ENCODE measurements at regions not wholly inside any gene's neighbourhood (a gene's known extent, or its start where the extent isn't known, plus 50 kb on each side); places are given as distances from the start of the nearest gene placed in this dataset.

GRCh38 chr11:109138196-109138595 is 283.8 kb upstream of the C11orf87 start:
- no peak overlapping the region for H3K4me3 ChIP-seq (ENCODE audit: low read depth, low read length)
- DNase-seq (ENCODE audit: low read depth) = peak; percentile 79
- H3K36me3 ChIP-seq (ENCODE audit: control insufficient read depth, insufficient read depth, low read length) = no peaks in the 10 kb centered on the region
- H3K27me3 ChIP-seq (ENCODE audit: control insufficient read depth, insufficient read depth, low read length) = no peaks in the 10 kb centered on the region
- no peak for FAIRE-seq
- TF ChIP-seq, protein P1, sequence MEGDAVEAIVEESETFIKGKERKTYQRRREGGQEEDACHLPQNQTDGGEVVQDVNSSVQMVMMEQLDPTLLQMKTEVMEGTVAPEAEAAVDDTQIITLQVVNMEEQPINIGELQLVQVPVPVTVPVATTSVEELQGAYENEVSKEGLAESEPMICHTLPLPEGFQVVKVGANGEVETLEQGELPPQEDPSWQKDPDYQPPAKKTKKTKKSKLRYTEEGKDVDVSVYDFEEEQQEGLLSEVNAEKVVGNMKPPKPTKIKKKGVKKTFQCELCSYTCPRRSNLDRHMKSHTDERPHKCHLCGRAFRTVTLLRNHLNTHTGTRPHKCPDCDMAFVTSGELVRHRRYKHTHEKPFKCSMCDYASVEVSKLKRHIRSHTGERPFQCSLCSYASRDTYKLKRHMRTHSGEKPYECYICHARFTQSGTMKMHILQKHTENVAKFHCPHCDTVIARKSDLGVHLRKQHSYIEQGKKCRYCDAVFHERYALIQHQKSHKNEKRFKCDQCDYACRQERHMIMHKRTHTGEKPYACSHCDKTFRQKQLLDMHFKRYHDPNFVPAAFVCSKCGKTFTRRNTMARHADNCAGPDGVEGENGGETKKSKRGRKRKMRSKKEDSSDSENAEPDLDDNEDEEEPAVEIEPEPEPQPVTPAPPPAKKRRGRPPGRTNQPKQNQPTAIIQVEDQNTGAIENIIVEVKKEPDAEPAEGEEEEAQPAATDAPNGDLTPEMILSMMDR (IDR thresholded peaks at IDR 0.05; ENCODE audit: insufficient read depth, low read length, severe bottlenecking) = no peak

DNA sequence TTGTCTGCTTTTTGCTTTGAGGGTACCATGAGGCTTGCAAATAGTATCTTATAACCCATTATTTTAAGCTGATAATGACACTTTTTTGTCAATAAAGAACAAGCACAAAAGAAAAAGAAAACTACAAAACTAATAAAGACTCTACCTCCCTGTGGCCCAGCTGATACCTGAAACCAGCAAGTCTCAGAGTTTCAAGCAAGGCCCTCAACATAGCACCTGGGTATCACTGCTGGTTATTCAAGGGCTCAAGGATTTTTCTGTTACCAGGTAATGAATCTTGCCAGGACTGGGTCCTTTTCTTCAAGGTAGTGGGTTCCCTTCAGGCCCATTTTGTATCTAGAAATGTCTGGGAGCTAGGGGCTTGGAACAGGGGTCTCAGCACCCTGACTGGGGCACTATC is 281.6 kb upstream of the C11orf87 start:
- H3K36me3 ChIP-seq (ENCODE audit: control insufficient read depth, insufficient read depth, low read length) = no peaks in the 10 kb centered on the region
- no peaks in the 10 kb centered on the region for H3K27me3 ChIP-seq (ENCODE audit: control insufficient read depth, insufficient read depth, low read length)
- FAIRE-seq (no peak), DNase-seq (ENCODE audit: low read depth) (no peak)
- no peak overlapping the region for H3K4me3 ChIP-seq (ENCODE audit: low read depth, low read length)
- TF ChIP-seq, protein P1 (IDR thresholded peaks at IDR 0.05; ENCODE audit: insufficient read depth, low read length, severe bottlenecking) = no peak

GRCh38 chr11:109140857-109141515 is 281.0 kb upstream of the C11orf87 start:
- Histone ChIP-seq H3K36me3 (ENCODE audit: control insufficient read depth, insufficient read depth, low read length) (no peaks in the 10 kb centered on the region), H3K27me3 (ENCODE audit: control insufficient read depth, insufficient read depth, low read length) (no peaks in the 10 kb centered on the region), H3K4me3 (ENCODE audit: low read depth, low read length) (no peak overlapping the region)
- DNase-seq (ENCODE audit: low read depth) (no peak), FAIRE-seq (peak; percentile 64)
- TF ChIP-seq, protein P1 (IDR thresholded peaks at IDR 0.05; ENCODE audit: insufficient read depth, low read length, severe bottlenecking) = no peak

DNA sequence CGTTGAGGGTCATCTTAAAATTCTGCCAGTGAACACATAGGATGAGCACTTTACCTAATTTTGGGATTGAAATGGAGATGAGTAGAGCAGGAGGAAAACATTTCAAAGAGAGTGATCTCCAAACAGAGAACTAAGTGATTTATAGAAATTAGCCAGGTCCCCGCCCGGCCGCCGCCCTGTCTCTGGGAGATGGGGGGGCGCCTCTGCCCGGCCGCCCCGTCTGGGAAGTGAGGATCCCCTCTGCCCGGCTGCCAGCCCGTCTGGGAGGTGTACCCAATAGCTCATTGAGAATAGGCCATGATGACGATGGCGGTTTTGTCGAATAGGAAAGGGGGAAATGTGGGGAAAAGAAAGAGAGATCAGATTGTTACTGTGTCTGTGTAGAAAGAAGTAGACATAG is 276.7 kb upstream of the C11orf87 start:
- FAIRE-seq (no peak), DNase-seq (ENCODE audit: low read depth) (no peak)
- TF ChIP-seq, protein P1 (IDR thresholded peaks at IDR 0.05; ENCODE audit: insufficient read depth, low read length, severe bottlenecking) = no peak

GRCh38 chr11:109147726-109148125 is 274.3 kb upstream of the C11orf87 start:
- TF ChIP-seq, protein P1 (IDR thresholded peaks at IDR 0.05; ENCODE audit: insufficient read depth, low read length, severe bottlenecking) = no peak
- Histone ChIP-seq H3K4me3 (ENCODE audit: low read depth, low read length) (no peak overlapping the region), H3K36me3 (ENCODE audit: control insufficient read depth, insufficient read depth, low read length) (no peaks in the 10 kb centered on the region), H3K27me3 (ENCODE audit: control insufficient read depth, insufficient read depth, low read length) (no peaks in the 10 kb centered on the region)
- FAIRE-seq (no peak), DNase-seq (ENCODE audit: low read depth) (no peak)

More for the DNA sequence above, 276.7 kb upstream of the C11orf87 start:
- Histone ChIP-seq H3K36me3 (ENCODE audit: control insufficient read depth, insufficient read depth, low read length) (no peaks in the 10 kb centered on the region), H3K4me3 (ENCODE audit: low read depth, low read length) (no peak overlapping the region), H3K27me3 (ENCODE audit: control insufficient read depth, insufficient read depth, low read length) (no peaks in the 10 kb centered on the region)

DNA sequence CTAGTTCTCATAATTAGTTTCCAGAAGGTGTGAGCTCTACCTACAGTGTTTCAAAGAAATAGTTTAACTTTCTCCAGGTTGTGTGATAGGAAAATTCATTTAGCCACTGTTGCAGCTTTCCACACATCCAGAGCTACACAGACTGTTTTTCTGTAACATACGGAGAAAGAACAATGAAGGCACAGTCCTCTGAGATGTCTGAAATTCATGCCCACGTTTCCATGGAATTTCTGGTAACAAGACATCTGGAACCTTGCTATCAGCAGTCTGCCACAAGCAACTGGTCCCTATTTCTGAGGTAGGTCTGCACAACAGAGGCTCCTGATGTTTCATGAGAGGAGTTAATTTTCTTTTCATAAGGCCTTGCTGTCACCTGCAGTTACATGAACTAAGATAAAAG is 273.3 kb upstream of the C11orf87 start:
- DNase-seq (ENCODE audit: low read depth) (no peak), FAIRE-seq (no peak)
- Histone ChIP-seq H3K36me3 (ENCODE audit: control insufficient read depth, insufficient read depth, low read length) (no peaks in the 10 kb centered on the region), H3K27me3 (ENCODE audit: control insufficient read depth, insufficient read depth, low read length) (no peaks in the 10 kb centered on the region), H3K4me3 (ENCODE audit: low read depth, low read length) (no peak overlapping the region)
- TF ChIP-seq, protein P1 (IDR thresholded peaks at IDR 0.05; ENCODE audit: insufficient read depth, low read length, severe bottlenecking) = no peak
